ENCODE measurements at regions not wholly inside any gene's neighbourhood (a gene's known extent, or its start where the extent isn't known, plus 50 kb on each side); places are given as distances from the start of the nearest gene placed in this dataset.

DNA sequence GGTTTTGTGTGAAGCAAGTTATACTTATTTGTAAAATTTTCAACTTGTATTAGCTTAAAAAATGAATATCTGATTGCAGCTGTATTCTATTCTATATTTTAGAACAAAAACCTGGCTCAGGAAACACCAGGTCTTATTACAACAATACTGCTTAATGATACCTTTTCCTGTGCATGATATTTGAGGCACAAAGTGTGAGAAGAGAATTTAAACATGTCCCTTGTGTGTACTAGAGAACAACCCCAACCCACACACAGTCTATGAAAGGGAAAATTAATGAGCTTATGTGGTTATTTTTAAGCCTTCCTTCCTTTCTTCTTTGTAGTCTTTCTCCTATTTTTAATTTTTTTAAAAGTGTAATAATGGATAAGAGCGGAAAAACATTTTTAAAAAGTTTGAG, 122.6 kb upstream of the MON1B start:
- TF ChIP-seq POLR2AphosphoS5 (IDR thresholded peaks at IDR 0.05; ENCODE audit: low read depth, low read length) (no peak), TAF1 (IDR thresholded peaks at IDR 0.05; ENCODE audit: borderline replicate concordance, insufficient read depth, low read length) (no peak), SIN3A (IDR thresholded peaks at IDR 0.05; ENCODE audit: borderline replicate concordance, insufficient read depth, low read length) (no peak)
- TF ChIP-seq, protein P1, sequence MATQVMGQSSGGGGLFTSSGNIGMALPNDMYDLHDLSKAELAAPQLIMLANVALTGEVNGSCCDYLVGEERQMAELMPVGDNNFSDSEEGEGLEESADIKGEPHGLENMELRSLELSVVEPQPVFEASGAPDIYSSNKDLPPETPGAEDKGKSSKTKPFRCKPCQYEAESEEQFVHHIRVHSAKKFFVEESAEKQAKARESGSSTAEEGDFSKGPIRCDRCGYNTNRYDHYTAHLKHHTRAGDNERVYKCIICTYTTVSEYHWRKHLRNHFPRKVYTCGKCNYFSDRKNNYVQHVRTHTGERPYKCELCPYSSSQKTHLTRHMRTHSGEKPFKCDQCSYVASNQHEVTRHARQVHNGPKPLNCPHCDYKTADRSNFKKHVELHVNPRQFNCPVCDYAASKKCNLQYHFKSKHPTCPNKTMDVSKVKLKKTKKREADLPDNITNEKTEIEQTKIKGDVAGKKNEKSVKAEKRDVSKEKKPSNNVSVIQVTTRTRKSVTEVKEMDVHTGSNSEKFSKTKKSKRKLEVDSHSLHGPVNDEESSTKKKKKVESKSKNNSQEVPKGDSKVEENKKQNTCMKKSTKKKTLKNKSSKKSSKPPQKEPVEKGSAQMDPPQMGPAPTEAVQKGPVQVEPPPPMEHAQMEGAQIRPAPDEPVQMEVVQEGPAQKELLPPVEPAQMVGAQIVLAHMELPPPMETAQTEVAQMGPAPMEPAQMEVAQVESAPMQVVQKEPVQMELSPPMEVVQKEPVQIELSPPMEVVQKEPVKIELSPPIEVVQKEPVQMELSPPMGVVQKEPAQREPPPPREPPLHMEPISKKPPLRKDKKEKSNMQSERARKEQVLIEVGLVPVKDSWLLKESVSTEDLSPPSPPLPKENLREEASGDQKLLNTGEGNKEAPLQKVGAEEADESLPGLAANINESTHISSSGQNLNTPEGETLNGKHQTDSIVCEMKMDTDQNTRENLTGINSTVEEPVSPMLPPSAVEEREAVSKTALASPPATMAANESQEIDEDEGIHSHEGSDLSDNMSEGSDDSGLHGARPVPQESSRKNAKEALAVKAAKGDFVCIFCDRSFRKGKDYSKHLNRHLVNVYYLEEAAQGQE (IDR thresholded peaks at IDR 0.05; ENCODE audit: insufficient read depth in 1 of 2, low read depth in 2 of 2, low read length in 2 of 2), result no peak
